ENCODE measurements at regions not wholly inside any gene's neighbourhood (a gene's known extent, or its start where the extent isn't known, plus 50 kb on each side); places are given as distances from the start of the nearest gene placed in this dataset.
"Not testable (repeated sequence)": the region's sequence is repeated elsewhere in the genome, so short reads cannot be mapped to it uniquely, and the experiment has no call there.

GRCh38 chrY:8151561-8151960, 1185.7 kb upstream of the TSPY4 start:
- DNase-seq, result no peak

GRCh38 chrY:8128578-8128977, 1208.7 kb upstream of the TSPY4 start:
- DNase-seq, result no peak

- no peak for DNase-seq
These were observed 1211.2 kb upstream of the TSPY4 start for GRCh38 chrY:8125907-8126571.

DNA sequence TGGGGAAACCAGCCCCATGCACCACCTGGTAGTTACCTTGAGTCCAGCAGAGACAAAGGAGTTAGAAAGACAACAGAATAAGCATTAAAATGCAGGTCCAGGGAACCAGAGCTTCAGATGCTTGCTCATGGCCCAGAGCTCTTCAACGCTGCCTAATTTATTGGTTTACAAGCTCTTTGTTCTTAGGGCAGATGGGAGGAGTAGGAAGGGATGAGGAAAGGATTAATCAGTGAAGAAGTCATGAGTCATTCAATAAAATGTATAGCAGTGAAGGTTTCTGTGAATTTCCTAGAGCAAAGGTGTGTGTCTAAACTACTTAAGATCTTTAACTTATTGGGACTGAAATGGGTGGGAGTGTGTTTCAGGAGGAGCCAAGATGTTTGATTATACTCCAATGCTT, 1210.3 kb upstream of the AMELY start:
- no peak for DNase-seq

DNA sequence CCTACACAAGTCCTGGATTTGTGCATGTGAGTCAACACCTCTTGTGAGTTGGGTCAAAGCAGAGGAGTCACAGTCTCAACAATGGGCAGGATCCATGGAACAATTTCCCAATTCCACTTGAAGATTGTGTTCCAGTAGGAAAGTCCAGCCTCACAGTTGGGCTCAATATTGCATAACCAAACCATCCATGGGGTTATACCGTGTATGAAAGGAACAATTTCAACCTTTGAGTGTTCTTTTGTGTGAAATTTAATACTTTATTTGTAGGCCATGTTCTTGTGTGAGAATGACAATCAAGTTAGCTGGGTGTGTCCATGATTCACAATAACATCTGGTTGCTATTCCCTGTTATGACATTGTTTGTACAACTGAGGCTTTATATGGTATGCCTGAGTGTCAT, 1182.9 kb upstream of the AMELY start:
- DNase-seq, result no peak

- no peak for DNase-seq
These were observed 1181.4 kb upstream of the AMELY start for GRCh38 chrY:8092926-8093325.

- DNase-seq, result no peak
These were observed 1174.4 kb upstream of the AMELY start for GRCh38 chrY:8085925-8086324.

DNA sequence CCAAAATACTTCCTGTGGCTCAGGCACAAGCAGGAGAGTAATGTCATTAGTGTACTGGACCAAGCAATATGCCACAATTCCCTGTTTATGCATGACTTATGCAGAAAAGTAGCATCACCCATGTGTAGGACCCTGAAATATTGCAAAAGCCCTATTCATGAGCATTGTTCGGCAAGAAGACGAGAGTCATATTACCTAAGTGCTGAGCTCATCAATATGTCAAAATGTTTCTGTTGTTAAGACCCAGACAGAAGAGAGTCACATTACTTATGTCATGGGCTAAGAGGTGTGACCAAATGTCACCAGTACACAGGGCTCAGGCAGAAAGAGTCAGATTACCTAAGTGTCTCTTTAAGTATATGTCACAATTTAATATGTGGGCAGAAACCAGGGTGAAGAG, 1172.6 kb upstream of the AMELY start:
- no peak for DNase-seq

DNA sequence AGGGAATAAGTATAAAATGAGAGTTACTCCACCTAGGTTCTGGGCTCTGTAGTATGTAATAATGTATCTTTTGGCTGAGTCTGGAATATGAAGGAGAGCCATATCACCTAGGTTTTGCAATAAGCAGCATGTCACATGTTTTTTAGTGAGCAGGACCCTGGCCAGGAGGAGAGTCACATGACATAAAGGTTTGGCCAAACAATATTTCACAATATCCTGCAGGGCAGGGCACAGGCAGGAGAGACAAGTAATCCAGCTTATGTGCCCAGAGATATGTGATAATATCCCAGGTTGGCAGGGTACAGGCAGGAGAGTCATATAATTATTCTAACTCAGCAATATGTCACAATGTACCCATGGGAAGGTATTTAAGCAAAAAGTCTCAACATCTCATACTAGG, 1169.6 kb upstream of the AMELY start:
- no peak for DNase-seq

DNA sequence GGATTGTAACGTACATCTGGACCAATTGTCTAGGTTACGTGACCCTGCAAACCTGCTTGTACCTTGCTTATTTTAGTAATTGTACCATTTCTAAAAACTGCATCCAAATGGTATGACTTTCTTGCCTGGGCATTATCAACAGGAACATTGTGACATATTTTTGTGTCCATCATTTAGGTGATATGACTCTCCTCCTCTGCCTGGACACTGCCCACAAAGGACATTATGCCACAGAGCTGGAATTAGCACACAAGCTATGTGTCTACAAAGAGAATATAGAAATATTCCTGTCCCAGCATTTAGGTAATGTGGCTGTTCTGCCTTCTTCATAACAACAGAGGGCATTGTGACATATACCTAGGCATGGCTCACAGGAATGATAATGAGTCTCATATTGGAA, 1153.7 kb upstream of the AMELY start:
- DNase-seq, result no peak

DNA sequence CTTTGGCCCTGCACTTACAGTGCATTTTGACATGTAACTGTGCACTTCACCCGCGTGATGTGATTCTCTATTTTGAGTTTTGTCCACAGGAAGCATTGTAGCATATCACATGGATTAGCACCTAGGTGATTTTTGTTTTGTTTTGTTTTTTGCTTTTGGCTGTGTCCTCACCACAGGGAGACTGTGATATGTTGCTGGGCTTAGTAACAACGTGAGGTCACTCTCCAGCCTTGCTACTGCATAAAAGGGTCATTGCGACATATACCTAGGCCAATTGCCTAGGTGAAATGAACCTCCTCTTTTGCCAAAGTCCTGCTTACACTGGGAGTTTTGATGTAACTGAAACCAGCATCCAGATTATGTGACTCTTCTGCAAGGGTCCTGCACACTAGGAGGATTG, 1152.9 kb upstream of the AMELY start:
- no peak for DNase-seq

GRCh38 chrY:8063973-8064372, 1152.4 kb upstream of the AMELY start:
- DNase-seq, result no peak

GRCh38 chrY:8058613-8059012, 1147.1 kb upstream of the AMELY start:
- DNase-seq, result no peak

DNA sequence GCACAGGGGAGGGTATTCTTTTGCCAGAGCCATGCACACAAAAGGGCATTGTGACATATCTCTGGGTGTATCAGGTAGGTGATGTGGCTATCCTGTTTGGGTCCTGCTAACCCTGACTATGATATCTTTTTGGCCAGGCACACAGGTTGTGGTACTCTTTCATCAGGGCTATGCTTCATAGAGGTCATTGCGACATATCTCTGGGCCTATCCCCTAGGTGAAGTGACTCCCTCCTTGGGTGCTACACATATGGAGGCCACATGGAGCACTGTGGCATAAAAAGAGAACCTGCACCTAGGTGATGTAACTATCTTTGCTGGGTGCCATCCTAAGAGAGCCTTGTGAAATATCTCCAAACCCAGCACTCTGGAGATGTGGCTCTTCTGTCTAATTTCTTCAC, 1139.8 kb upstream of the AMELY start:
- DNase-seq, result no peak

GRCh38 chrY:8041238-8041637, 1129.7 kb upstream of the AMELY start:
- no peak for DNase-seq

- no peak for DNase-seq
These were observed 1125.0 kb upstream of the AMELY start for GRCh38 chrY:8036563-8036962.

GRCh38 chrY:8035653-8036052, 1124.1 kb upstream of the AMELY start:
- no peak for DNase-seq

- no peak for DNase-seq
These were observed 1123.1 kb upstream of the AMELY start for GRCh38 chrY:8034673-8035072.

DNA sequence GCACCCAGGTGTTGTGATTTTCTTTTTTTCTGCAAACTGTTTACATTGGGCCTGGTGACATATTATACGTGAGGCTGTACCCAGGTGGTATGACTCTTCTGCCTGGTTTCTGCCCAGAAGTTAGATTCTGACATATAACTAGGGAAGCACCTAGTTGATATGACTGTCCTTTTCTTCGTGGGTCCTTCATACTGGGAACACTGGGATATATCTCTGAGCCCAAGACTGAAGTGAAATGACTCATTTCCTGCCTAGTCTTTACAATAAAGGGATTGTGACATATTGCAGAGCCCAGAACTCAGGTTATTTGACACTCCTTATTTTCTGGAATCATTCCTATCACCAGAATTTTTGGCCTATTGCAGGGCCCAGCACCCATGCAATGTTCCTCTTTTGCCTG, 1121.6 kb upstream of the AMELY start:
- no peak for DNase-seq

GRCh38 chrY:8020540-8020939, 1109.0 kb upstream of the AMELY start:
- DNase-seq, result no peak

GRCh38 chrY:8011515-8011914, 1100.0 kb upstream of the AMELY start:
- DNase-seq, result no peak

DNA sequence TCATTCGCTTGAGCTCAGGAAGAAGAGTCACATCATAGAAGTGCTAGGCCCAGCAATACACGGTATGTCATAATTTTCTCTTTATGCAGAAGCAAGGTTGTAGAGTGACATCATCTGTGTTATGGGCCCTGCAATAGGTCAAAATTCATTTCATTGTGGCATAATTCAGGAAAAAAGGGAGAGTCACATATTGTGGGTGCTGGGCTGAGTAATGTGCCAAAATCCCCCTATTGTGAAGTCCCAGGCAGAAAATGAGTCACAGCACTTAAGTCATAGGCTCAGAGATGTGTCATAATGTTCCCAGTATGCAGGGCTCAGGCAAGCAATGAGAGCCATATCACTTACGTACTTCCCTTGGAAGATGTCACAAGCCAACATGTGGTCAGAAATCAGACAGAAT, 1092.6 kb upstream of the AMELY start:
- no peak for DNase-seq

GRCh38 chrY:7996726-7997125, 1085.2 kb upstream of the AMELY start:
- no peak for DNase-seq

DNA sequence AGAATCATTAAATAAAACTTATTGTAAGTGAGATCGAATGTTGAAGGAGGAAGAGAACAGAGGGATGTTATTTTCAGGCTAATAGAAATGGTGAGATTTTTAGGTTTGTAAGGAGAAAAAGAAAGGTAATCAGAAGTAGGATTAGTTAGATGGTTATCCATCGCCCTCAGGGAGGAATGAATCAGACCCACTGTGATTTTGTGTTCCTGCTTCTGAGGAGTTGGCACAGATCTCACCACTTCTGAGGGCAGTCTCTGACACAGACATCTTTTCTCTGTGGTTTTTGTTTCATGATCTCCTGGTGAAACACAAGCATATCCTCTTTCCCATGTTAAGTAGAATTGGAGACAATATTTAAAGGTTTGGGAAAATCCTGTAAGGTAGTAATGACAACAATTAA, 1083.2 kb upstream of the AMELY start:
- not testable (repeated sequence) for DNase-seq

GRCh38 chrY:7979770-7980169, 1068.2 kb upstream of the AMELY start:
- no peak for DNase-seq

GRCh38 chrY:7977301-7977700, 1065.7 kb upstream of the AMELY start:
- DNase-seq, result no peak
